Adipocyte (in vitro differentiated cells): ENCODE measurements at regions not wholly inside any gene's neighbourhood (a gene's known extent, or its start where the extent isn't known, plus 50 kb on each side); places are given as distances from the start of the nearest gene placed in this dataset.

Experiments
- DNase-seq: peaks from one replicate; pipeline ENCODE4 v3.0.0-alpha.2; 2015; ENCODE audit warnings: low read depth
- H3K27me3 ChIP-seq: replicated peaks from 2 replicates; pipeline ENCODE4 v1.7.0; 2013; ENCODE audit warnings: mild to moderate bottlenecking, low read length, moderate library complexity; ENCODE audit not compliant: control insufficient read depth, insufficient read depth
- H3K36me3 ChIP-seq: 2 replicates; pipeline ENCODE4 v1.7.0; 2013; ENCODE audit warnings: low read length, mild to moderate bottlenecking, moderate library complexity; ENCODE audit not compliant: control insufficient read depth, insufficient read depth, severe bottlenecking
- H3K4me1 ChIP-seq: 2 replicates; pipeline ENCODE4 v1.7.0; 2013; ENCODE audit warnings: mild to moderate bottlenecking, low read length, moderate library complexity; ENCODE audit not compliant: control insufficient read depth, insufficient read depth
- H3K4me3 ChIP-seq: 2 replicates; pipeline ENCODE4 v1.7.0; 2013; ENCODE audit warnings: mild to moderate bottlenecking, low read length, moderate library complexity
- H3K9ac ChIP-seq: 2 replicates; pipeline ENCODE4 v1.7.0; 2013; ENCODE audit warnings: mild to moderate bottlenecking, low read length, moderate library complexity
- H3K9me3 ChIP-seq: 2 replicates; pipeline ENCODE4 v1.7.0; 2013; ENCODE audit warnings: mild to moderate bottlenecking, low read length, moderate library complexity; ENCODE audit not compliant: control insufficient read depth

DNA sequence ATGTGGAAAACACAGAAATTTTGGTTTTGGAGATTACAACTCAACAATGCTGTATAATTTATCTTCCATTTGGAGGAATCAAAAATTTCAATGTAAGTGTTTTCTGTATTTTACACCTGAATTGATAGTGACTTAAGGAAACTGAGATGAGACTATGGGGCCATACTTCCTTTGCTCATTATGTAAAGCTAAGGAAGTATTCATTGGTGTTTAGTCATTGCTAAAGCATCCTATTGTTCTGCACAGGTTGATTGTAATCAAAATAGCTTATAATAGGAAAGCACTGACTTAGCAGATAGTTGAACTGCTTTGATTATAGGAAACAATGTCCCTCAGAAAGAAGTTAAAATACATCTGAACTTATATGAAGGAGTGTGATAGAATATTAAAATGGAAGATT, 244.4 kb upstream of the SLITRK5 start:
- DNase-seq = no peak
- Histone ChIP-seq H3K36me3 (no peaks in the 10 kb centered on the region), H3K9ac (no peak overlapping the region), H3K4me1 (no peaks in the 10 kb centered on the region), H3K4me3 (no peak overlapping the region), H3K9me3 (no peaks in the 10 kb centered on the region), H3K27me3 (no peaks in the 10 kb centered on the region)

GRCh38 chr13:87444135-87444534, 227.0 kb upstream of the SLITRK5 start:
- DNase-seq = no peak
- no peaks in the 10 kb centered on the region for H3K36me3 ChIP-seq
- H3K27me3 ChIP-seq = no peaks in the 10 kb centered on the region
- no peaks in the 10 kb centered on the region for H3K4me1 ChIP-seq
- H3K4me3 ChIP-seq = no peak overlapping the region
- no peaks in the 10 kb centered on the region for H3K9me3 ChIP-seq
- no peak overlapping the region for H3K9ac ChIP-seq

DNA sequence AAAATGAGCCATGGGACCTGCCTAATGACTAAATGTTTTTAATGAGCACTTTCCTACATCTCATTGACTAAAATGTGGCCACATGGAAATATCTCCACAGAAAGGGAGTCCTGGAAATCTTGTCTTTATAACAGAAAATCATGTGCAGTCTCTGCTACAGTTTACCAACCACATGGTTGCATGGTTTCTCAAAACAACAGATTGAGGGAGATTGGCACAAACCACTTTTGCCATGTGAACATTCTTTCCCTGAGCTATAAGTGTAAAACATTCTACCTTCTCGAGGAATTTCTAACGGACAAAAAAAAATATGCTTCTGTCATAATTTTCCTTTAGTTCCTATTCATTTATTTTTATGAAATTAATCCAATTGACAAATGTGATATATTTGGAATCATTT, 218.9 kb upstream of the SLITRK5 start:
- Histone ChIP-seq H3K4me1 (no peaks in the 10 kb centered on the region), H3K9me3 (no peaks in the 10 kb centered on the region), H3K9ac (no peak overlapping the region), H3K4me3 (no peak overlapping the region), H3K27me3 (no peaks in the 10 kb centered on the region), H3K36me3 (no peaks in the 10 kb centered on the region)
- no peak for DNase-seq

DNA sequence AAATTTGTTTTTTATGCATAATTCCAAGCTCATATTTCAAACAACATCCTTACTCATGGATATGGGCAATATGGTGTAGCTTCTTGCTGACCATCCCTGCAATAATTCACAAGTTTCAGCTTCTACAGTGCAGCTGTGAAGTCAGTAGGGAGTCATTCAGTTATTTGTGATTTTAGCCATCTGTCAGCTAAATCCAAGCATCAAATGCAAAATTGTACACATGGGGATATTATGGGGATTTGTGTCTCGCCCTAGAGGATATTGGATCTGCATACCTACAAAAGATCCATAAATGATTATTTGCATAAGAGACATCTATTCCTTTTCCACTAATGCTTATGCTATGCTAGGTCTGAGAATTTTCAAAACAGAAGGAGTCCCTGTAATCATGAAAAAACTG, 217.9 kb upstream of the SLITRK5 start:
- Histone ChIP-seq H3K27me3 (no peaks in the 10 kb centered on the region), H3K4me3 (no peak overlapping the region), H3K9me3 (no peaks in the 10 kb centered on the region), H3K36me3 (no peaks in the 10 kb centered on the region), H3K9ac (no peak overlapping the region), H3K4me1 (no peaks in the 10 kb centered on the region)
- DNase-seq = no peak

GRCh38 chr13:87459419-87459818, 211.8 kb upstream of the SLITRK5 start:
- no peak overlapping the region for H3K4me3 ChIP-seq
- no peaks in the 10 kb centered on the region for H3K9me3 ChIP-seq
- H3K4me1 ChIP-seq = no peaks in the 10 kb centered on the region
- no peak for DNase-seq
- no peaks in the 10 kb centered on the region for H3K27me3 ChIP-seq
- H3K36me3 ChIP-seq = no peaks in the 10 kb centered on the region
- H3K9ac ChIP-seq = no peak overlapping the region

DNA sequence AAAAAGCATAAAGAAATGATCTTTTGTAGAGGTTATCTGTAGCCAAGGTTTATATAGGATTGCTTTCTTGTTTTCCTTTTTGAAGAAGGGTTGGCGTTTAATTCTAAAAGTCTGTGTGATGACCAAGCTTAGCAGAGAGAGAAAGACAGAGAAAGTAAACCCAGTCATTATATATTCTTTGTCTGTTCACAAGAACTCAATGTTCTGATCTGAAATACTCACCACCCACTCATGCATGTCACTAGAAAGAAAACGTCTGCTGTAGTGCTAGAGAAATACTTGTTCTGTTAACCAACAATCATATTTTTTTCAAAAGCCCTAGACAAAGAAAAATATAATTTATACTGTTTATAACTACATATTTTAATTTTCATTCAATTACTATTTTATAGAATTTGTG, 173.7 kb upstream of the SLITRK5 start:
- Histone ChIP-seq H3K4me3 (no peak overlapping the region), H3K27me3 (no peaks in the 10 kb centered on the region), H3K36me3 (no peaks in the 10 kb centered on the region), H3K9me3 (no peaks in the 10 kb centered on the region), H3K9ac (no peak overlapping the region), H3K4me1 (no peaks in the 10 kb centered on the region)
- no peak for DNase-seq

- Histone ChIP-seq H3K9me3 (no peaks in the 10 kb centered on the region), H3K9ac (no peak overlapping the region), H3K4me1 (no peaks in the 10 kb centered on the region), H3K27me3 (no peaks in the 10 kb centered on the region), H3K36me3 (no peaks in the 10 kb centered on the region), H3K4me3 (no peak overlapping the region)
- DNase-seq = peak; percentile 12
These were observed 172.5 kb upstream of the SLITRK5 start for GRCh38 chr13:87498681-87499080.

GRCh38 chr13:87524775-87525174, 146.4 kb upstream of the SLITRK5 start:
- no peaks in the 10 kb centered on the region for H3K36me3 ChIP-seq
- H3K4me3 ChIP-seq = no peak overlapping the region
- no peaks in the 10 kb centered on the region for H3K4me1 ChIP-seq
- H3K27me3 ChIP-seq = no peaks in the 10 kb centered on the region
- no peak for DNase-seq
- H3K9ac ChIP-seq = no peak overlapping the region
- peaks cover 2% of the 10 kb centered on the region for H3K9me3 ChIP-seq

DNA sequence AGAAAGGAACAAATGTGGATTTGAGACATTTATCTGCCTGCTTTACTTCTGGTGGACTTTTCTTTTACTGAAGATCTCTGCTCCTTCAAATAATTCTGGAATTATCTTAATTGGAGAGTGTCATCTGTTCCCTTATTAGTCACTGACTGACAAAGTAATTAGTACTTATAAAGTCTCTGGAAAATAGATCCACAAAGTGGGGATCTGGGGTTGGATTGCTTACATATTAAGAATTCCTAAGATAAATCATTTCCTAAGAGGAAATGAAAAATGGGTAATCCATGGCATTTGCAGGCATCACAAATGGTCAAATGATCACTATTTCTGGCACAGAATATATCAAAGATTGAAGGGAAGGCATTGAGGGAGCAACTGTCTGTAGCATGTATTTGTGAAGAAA, 137.4 kb upstream of the SLITRK5 start:
- Histone ChIP-seq H3K4me3 (no peak overlapping the region), H3K36me3 (no peaks in the 10 kb centered on the region), H3K9me3 (no peaks in the 10 kb centered on the region), H3K27me3 (no peaks in the 10 kb centered on the region), H3K4me1 (no peaks in the 10 kb centered on the region), H3K9ac (no peak overlapping the region)
- no peak for DNase-seq

DNA sequence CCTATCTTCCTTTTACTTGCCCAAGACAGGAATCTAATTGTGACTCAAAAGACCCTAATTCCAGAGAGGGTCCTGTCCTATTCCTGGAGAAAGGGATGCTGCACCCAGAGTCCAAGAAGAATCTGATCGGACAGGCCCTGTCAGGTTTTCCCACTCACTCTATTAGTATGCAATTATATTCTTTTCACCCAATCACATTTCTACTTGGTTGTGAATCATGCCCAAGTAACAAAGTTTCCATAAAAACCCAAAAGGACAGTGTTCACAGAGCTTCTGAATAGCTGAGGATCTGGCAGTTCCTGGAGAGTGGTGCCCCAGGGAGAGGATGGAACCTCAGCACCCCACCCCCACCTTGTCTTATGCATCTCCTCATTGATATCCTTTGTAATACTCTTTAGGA, 135.3 kb upstream of the SLITRK5 start:
- no peaks in the 10 kb centered on the region for H3K9me3 ChIP-seq
- H3K9ac ChIP-seq = no peak overlapping the region
- no peaks in the 10 kb centered on the region for H3K27me3 ChIP-seq
- no peaks in the 10 kb centered on the region for H3K4me1 ChIP-seq
- H3K4me3 ChIP-seq = no peak overlapping the region
- no peak for DNase-seq
- H3K36me3 ChIP-seq = no peaks in the 10 kb centered on the region

- Histone ChIP-seq H3K9me3 (no peaks in the 10 kb centered on the region), H3K36me3 (no peaks in the 10 kb centered on the region), H3K4me3 (no peak overlapping the region), H3K9ac (no peak overlapping the region), H3K27me3 (no peaks in the 10 kb centered on the region), H3K4me1 (no peaks in the 10 kb centered on the region)
- no peak for DNase-seq
These were observed 134.7 kb upstream of the SLITRK5 start for GRCh38 chr13:87536499-87536898.

DNA sequence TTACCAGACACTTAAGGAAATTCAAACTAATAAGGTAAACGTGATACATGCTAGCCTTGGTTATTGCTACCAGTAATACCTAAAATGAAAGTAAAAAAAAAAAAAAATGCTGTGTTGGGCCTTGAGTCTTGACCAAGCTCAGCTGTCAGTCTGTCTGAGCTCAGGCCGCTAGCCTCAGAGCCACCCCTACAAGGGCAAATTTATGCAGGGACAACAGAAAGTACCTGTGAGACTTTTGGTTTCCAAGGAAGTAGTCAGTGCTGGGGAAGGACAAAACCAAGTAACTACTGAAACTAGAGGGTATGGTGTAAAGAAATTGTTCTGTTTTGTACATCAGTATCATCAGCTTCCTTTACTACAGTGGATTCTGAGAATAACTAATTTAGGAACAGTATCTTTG, 134.3 kb upstream of the SLITRK5 start:
- no peaks in the 10 kb centered on the region for H3K4me1 ChIP-seq
- no peaks in the 10 kb centered on the region for H3K9me3 ChIP-seq
- DNase-seq = no peak
- H3K27me3 ChIP-seq = no peaks in the 10 kb centered on the region
- H3K9ac ChIP-seq = no peak overlapping the region
- H3K36me3 ChIP-seq = no peaks in the 10 kb centered on the region
- H3K4me3 ChIP-seq = no peak overlapping the region
